ENCODE measurements at regions not wholly inside any gene's neighbourhood (a gene's known extent, or its start where the extent isn't known, plus 50 kb on each side); places are given as distances from the start of the nearest gene placed in this dataset.

DNA sequence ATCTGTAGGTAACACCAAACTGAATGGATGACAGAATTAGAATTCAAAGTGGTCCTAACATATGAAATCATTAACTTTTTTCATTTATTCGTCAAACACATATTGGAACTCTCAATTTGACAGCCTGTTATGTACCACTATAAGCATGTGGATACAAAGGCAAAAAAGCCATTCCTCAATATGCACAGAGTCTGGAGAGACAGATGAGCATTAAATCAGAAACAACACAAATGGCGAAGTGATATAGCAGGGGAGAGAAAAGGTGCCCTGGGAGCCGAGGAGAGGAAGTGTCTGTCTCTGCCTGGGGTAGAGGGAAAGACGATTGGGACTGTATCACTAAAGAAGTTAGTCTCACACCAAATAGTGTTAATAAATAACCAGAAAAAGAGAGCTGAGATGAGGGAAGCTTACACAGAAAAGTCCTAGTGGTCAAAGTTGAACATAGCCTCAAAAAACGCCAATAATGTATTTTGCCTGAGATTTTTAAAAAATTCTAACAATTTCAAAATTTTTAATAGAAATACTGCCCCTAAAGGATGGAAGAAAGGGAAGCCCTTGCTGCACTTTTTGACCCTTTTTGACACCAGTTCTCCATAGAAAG lies 417.5 kb downstream of the TUSC7 start:
- TF ChIP-seq ARNT (IDR thresholded peaks at IDR 0.05) (no peak), CTBP1 (IDR thresholded peaks at IDR 0.05; ENCODE audit: borderline replicate concordance) (no peak), LEF1 (IDR thresholded peaks at IDR 0.05; ENCODE audit: borderline replicate concordance) (no peak), FOXA1 (IDR thresholded peaks at IDR 0.05) (no peak), SP1 (IDR thresholded peaks at IDR 0.05) (no peak), SUZ12 (IDR thresholded peaks at IDR 0.05) (no peak), L3MBTL2 (conservative IDR thresholded peaks at IDR 0.05) (no peak), BHLHE40 (IDR thresholded peaks at IDR 0.05; ENCODE audit: borderline replicate concordance) (no peak), FOXM1 (IDR thresholded peaks at IDR 0.05; ENCODE audit: borderline replicate concordance) (no peak), ZNF384 (IDR thresholded peaks at IDR 0.05) (no peak)
- TF ChIP-seq, protein P1, sequence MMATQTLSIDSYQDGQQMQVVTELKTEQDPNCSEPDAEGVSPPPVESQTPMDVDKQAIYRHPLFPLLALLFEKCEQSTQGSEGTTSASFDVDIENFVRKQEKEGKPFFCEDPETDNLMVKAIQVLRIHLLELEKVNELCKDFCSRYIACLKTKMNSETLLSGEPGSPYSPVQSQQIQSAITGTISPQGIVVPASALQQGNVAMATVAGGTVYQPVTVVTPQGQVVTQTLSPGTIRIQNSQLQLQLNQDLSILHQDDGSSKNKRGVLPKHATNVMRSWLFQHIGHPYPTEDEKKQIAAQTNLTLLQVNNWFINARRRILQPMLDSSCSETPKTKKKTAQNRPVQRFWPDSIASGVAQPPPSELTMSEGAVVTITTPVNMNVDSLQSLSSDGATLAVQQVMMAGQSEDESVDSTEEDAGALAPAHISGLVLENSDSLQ (IDR thresholded peaks at IDR 0.05), result no peak
